HEK293 (cell line): ENCODE measurements at regions not wholly inside any gene's neighbourhood (a gene's known extent, or its start where the extent isn't known, plus 50 kb on each side); places are given as distances from the start of the nearest gene placed in this dataset.

Source experiments
- CTCF ChIA-PET: fragments of 350-600 bp; formaldehyde crosslinking; extraction: SDS; loops from one replicate; lab custom pipeline; 2021; ENCODE audit warnings: antibody characterized with exemption; lab: Yijun Ruan, JAX
- POLR2A ChIA-PET: fragments of 300-600 bp; formaldehyde crosslinking; extraction: SDS; loops from one replicate; lab custom pipeline; 2020; ENCODE audit warnings: antibody characterized with exemption, inconsistent platforms; lab: Yijun Ruan, JAX
- H3K27ac ChIP-seq: fragments of 200-500 bp; sonication (Bioruptor generic); 2 replicates; pipeline ENCODE4 v1.5.1; 2014; ENCODE audit warnings: low read depth, low read length, control low read depth, inconsistent platforms; ENCODE audit errors: extremely low read depth
- H3K36me3 ChIP-seq, 2 experiments: fragments of 200-500 bp in 1 of 2; sonication (Bioruptor generic) in 1 of 2; 1 replicate in 1 of 2; 2 replicates in 1 of 2; pipeline ENCODE4 v1.5.1; 2014 to 2017; ENCODE audit warnings: inconsistent platforms in 2 of 2, low read length in 2 of 2; ENCODE audit not compliant: control insufficient read depth in 2 of 2, insufficient read depth in 1 of 2
- H3K4me1 ChIP-seq: fragments of 200-500 bp; sonication (Bioruptor generic); 2 replicates; pipeline ENCODE4 v1.5.1; 2014; ENCODE audit warnings: mild to moderate bottlenecking, low read length, inconsistent platforms; ENCODE audit not compliant: control insufficient read depth, insufficient read depth
- H3K4me3 ChIP-seq: 2 replicates; pipeline ENCODE4 v1.5.1; 2011; ENCODE audit warnings: low read depth, mild to moderate bottlenecking, control low read depth, low read length, moderate library complexity
- H3K9me3 ChIP-seq: fragments of 200-500 bp; sonication (Bioruptor generic); 2 replicates; pipeline ENCODE4 v1.5.1; 2014; ENCODE audit warnings: low read depth, low read length, inconsistent platforms; ENCODE audit not compliant: control insufficient read depth, insufficient read depth
- BCL11B ChIP-seq: fragments of 450-650 bp; formaldehyde crosslinking; IDR thresholded peaks from 2 replicates; pipeline ENCODE4 v1.5.1; 2016; ENCODE audit warnings: low read depth, missing biosample characterization, missing genetic modification characterization
- CTCF ChIP-seq: fragments of 450-650 bp; formaldehyde crosslinking; IDR thresholded peaks from 2 replicates; pipeline ENCODE4 v1.5.1; 2016; ENCODE audit warnings: missing biosample characterization, missing genetic modification characterization
- GLI4 ChIP-seq: fragments of 450-650 bp; formaldehyde crosslinking; IDR thresholded peaks from 2 replicates; pipeline ENCODE4 v1.5.1; 2016; ENCODE audit warnings: missing biosample characterization, missing genetic modification characterization
- KLF9 ChIP-seq: fragments of 450-650 bp; formaldehyde crosslinking; IDR thresholded peaks from 2 replicates; pipeline ENCODE4 v1.5.1; 2016; ENCODE audit warnings: missing biosample characterization, missing genetic modification characterization, low read depth
- OSR2 ChIP-seq: fragments of 450-650 bp; formaldehyde crosslinking; IDR thresholded peaks from 2 replicates; pipeline ENCODE4 v1.5.1; 2016; ENCODE audit warnings: missing biosample characterization, missing genetic modification characterization
- OVOL3 ChIP-seq: fragments of 450-650 bp; formaldehyde crosslinking; IDR thresholded peaks from 2 replicates; pipeline ENCODE4 v1.5.1; 2016; ENCODE audit warnings: missing biosample characterization, missing genetic modification characterization
- PRDM1 ChIP-seq: fragments of 450-650 bp; formaldehyde crosslinking; IDR thresholded peaks from 2 replicates; pipeline ENCODE4; 2016; ENCODE audit warnings: missing biosample characterization, missing genetic modification characterization
- RBAK ChIP-seq: fragments of 450-650 bp; formaldehyde crosslinking; IDR thresholded peaks from 2 replicates; pipeline ENCODE4 v1.5.1; 2016; ENCODE audit warnings: missing biosample characterization, missing genetic modification characterization
- SALL2 ChIP-seq: fragments of 450-650 bp; formaldehyde crosslinking; IDR thresholded peaks from 2 replicates; pipeline ENCODE4 v1.5.0; 2017; ENCODE audit warnings: missing biosample characterization, mild to moderate bottlenecking, missing genetic modification characterization, borderline replicate concordance
- SCRT2 ChIP-seq: fragments of 450-650 bp; formaldehyde crosslinking; IDR thresholded peaks from 2 replicates; pipeline ENCODE4 v1.5.1; 2016; ENCODE audit warnings: missing biosample characterization, missing genetic modification characterization
- SP3 ChIP-seq: fragments of 450-650 bp; formaldehyde crosslinking; IDR thresholded peaks from 2 replicates; pipeline ENCODE4 v1.5.1; 2016; ENCODE audit warnings: missing biosample characterization, missing genetic modification characterization
- ZBTB26 ChIP-seq: fragments of 450-650 bp; formaldehyde crosslinking; optimal IDR thresholded peaks from 2 replicates; pipeline ENCODE3; 2016; ENCODE audit warnings: missing biosample characterization, mild to moderate bottlenecking, missing genetic modification characterization
- ZBTB48 ChIP-seq: fragments of 450-650 bp; formaldehyde crosslinking; IDR thresholded peaks from 2 replicates; pipeline ENCODE4 v1.5.1; 2016; ENCODE audit warnings: missing biosample characterization, missing genetic modification characterization
- ZBTB7A ChIP-seq: fragments of 450-650 bp; formaldehyde crosslinking; IDR thresholded peaks from 2 replicates; pipeline ENCODE4 v1.5.1; 2016; ENCODE audit warnings: low read depth, missing biosample characterization, missing genetic modification characterization
- ZEB2 ChIP-seq: fragments of 450-650 bp; formaldehyde crosslinking; IDR thresholded peaks from 2 replicates; pipeline ENCODE4 v1.5.1; 2016; ENCODE audit warnings: missing biosample characterization, missing genetic modification characterization
- ZNF121 ChIP-seq: fragments of 450-650 bp; formaldehyde crosslinking; IDR thresholded peaks from 2 replicates; pipeline ENCODE4 v1.5.1; 2016; ENCODE audit warnings: missing biosample characterization, missing genetic modification characterization
- ZNF184 ChIP-seq: fragments of 450-650 bp; IDR thresholded peaks from 2 replicates; pipeline ENCODE4 v1.5.1; 2018; ENCODE audit warnings: missing biosample characterization, mild to moderate bottlenecking, missing genetic modification characterization
- ZNF214 ChIP-seq: fragments of 450-650 bp; formaldehyde crosslinking; IDR thresholded peaks from 2 replicates; pipeline ENCODE4 v1.5.1; 2017; ENCODE audit warnings: missing biosample characterization, mild to moderate bottlenecking, missing genetic modification characterization, borderline replicate concordance
- ZNF24 ChIP-seq: fragments of 450-650 bp; formaldehyde crosslinking; IDR thresholded peaks from 2 replicates; pipeline ENCODE4 v1.5.1; 2016; ENCODE audit warnings: missing biosample characterization, missing genetic modification characterization
- ZNF26 ChIP-seq: fragments of 450-650 bp; formaldehyde crosslinking; IDR thresholded peaks from 2 replicates; pipeline ENCODE4 v1.5.1; 2016; ENCODE audit warnings: missing biosample characterization, missing genetic modification characterization
- ZNF266 ChIP-seq: fragments of 450-650 bp; formaldehyde crosslinking; IDR thresholded peaks from 2 replicates; pipeline ENCODE4 v1.5.1; 2016; ENCODE audit warnings: missing biosample characterization, missing genetic modification characterization, low read depth
- ZNF501 ChIP-seq: fragments of 450-650 bp; formaldehyde crosslinking; IDR thresholded peaks from 2 replicates; pipeline ENCODE4 v1.5.1; 2016; ENCODE audit warnings: missing biosample characterization, missing genetic modification characterization
- ZNF529 ChIP-seq: fragments of 450-650 bp; formaldehyde crosslinking; IDR thresholded peaks from 2 replicates; pipeline ENCODE4 v1.5.1; 2017; ENCODE audit warnings: missing genetic modification characterization, missing biosample characterization; ENCODE audit not compliant: insufficient replicate concordance
- ZNF544 ChIP-seq: fragments of 450-650 bp; formaldehyde crosslinking; IDR thresholded peaks from 2 replicates; pipeline ENCODE4 v1.5.0; 2017; ENCODE audit warnings: missing biosample characterization, missing genetic modification characterization
- ZNF548 ChIP-seq: fragments of 450-650 bp; formaldehyde crosslinking; IDR thresholded peaks from 2 replicates; pipeline ENCODE4 v1.5.1; 2016; ENCODE audit warnings: missing biosample characterization, missing genetic modification characterization
- ZNF555 ChIP-seq: fragments of 450-650 bp; formaldehyde crosslinking; conservative IDR thresholded peaks from 2 replicates; pipeline ENCODE4 v1.5.1; 2017; ENCODE audit warnings: missing biosample characterization, mild to moderate bottlenecking, missing genetic modification characterization, inconsistent platforms
- ZNF670 ChIP-seq: fragments of 450-650 bp; formaldehyde crosslinking; IDR thresholded peaks from 2 replicates; pipeline ENCODE4 v1.5.1; 2016; ENCODE audit warnings: missing biosample characterization, missing genetic modification characterization, low read depth
- ZNF692 ChIP-seq: fragments of 450-650 bp; formaldehyde crosslinking; IDR thresholded peaks from 2 replicates; pipeline ENCODE4 v1.5.1; 2016; ENCODE audit warnings: missing biosample characterization, missing genetic modification characterization
- ZNF701 ChIP-seq: fragments of 450-650 bp; formaldehyde crosslinking; IDR thresholded peaks from 2 replicates; pipeline ENCODE4 v1.5.1; 2016; ENCODE audit warnings: missing biosample characterization, missing genetic modification characterization
- ZNF777 ChIP-seq: fragments of 450-650 bp; formaldehyde crosslinking; IDR thresholded peaks from 2 replicates; pipeline ENCODE4 v1.5.1; 2017; ENCODE audit warnings: missing biosample characterization, missing genetic modification characterization, borderline replicate concordance

- TF ChIP-seq RBAK (no peak), BCL11B (no peak), ZNF701 (tag by site-specific recombination) (no peak), ZNF121 (no peak), SALL2 (tag by site-specific recombination) (no peak), ZNF548 (no peak), ZNF24 (tag by site-specific recombination) (no peak), ZNF266 (tag by site-specific recombination) (no peak), CTCF (no peak), ZNF777 (tag by site-specific recombination) (no peak)
These were observed 420.5 kb upstream of the PSMD7 start (continued) for GRCh38 chr16:73875996-73876690.

GRCh38 chr16:73874324-73874723 lies 422.3 kb upstream of the PSMD7 start:
- Histone ChIP-seq H3K4me1 (0 out of 2 replicates have a peak, but pooled peaks cover 3% of the 10 kb centered on the region), H3K9me3 (no peaks in the 10 kb centered on the region), H3K4me3 (no peak overlapping the region), H3K27ac (no peak overlapping the region), H3K36me3 (no peaks in the 10 kb centered on the region)
- ChIA-PET POLR2A (no interaction called here), CTCF (interaction anchor here (0.5 kb wide), 1 partner anchor 369 kb away, joined by 4 read pairs; no protein-coding TSS in a partner anchor)
- TF ChIP-seq SALL2 (tag by site-specific recombination) (no peak), ZNF670 (tag by site-specific recombination) (no peak), ZEB2 (tag by site-specific recombination) (no peak), ZNF529 (no peak), ZNF214 (no peak), ZNF184 (tag by site-specific recombination) (no peak)
- TF ChIP-seq, all 188 proteins: peak for 0

- ChIA-PET CTCF (interaction anchor here (0.5 to 0.6 kb wide), 2 partner anchors 369 to 1473 kb away, joined by 4 to 6 read pairs; no protein-coding TSS in a partner anchor), POLR2A (no interaction called here)
These were observed 423.0 kb upstream of the PSMD7 start for GRCh38 chr16:73873643-73874042.

More at GRCh38 chr16:73873643-73874042, 423.0 kb upstream of the PSMD7 start:
- Histone ChIP-seq H3K27ac (no peak overlapping the region), H3K4me1 (0 out of 2 replicates have a peak, but pooled peaks cover 3% of the 10 kb centered on the region), H3K9me3 (no peaks in the 10 kb centered on the region), H3K36me3 (no peaks in the 10 kb centered on the region), H3K4me3 (no peak overlapping the region)
- TF ChIP-seq GLI4 (tag by site-specific recombination) (no peak), ZBTB7A (tag by site-specific recombination) (no peak), ZBTB26 (tag by site-specific recombination) (no peak), ZNF26 (tag by site-specific recombination) (no peak), KLF9 (tag by site-specific recombination) (no peak), PRDM1 (tag by site-specific recombination) (no peak), SP3 (tag by site-specific recombination) (no peak), SCRT2 (tag by site-specific recombination) (no peak), ZNF501 (tag by site-specific recombination) (no peak), OSR2 (tag by site-specific recombination) (no peak), OVOL3 (tag by site-specific recombination) (no peak), ZNF544 (tag by site-specific recombination) (no peak), ZBTB48 (no peak), ZNF692 (no peak), ZNF555 (no peak)
